Tibial nerve (tissue), 4 donors: ENCODE measurements at regions not wholly inside any gene's neighbourhood (a gene's known extent, or its start where the extent isn't known, plus 50 kb on each side); places are given as distances from the start of the nearest gene placed in this dataset.

Source experiments
- CTCF ChIP-seq, 5 experiments: fragments of 200-600 bp in 3 of 5; fragments of 450-650 bp in 2 of 5; sonication (generic) in 3 of 5; IDR thresholded peaks; one replicate each; pipeline ENCODE4 v1.5.1; 2016 to 2019; ENCODE audit warnings: antibody characterized with exemption in 5 of 5, mild to moderate bottlenecking in 3 of 5, moderate library complexity in 2 of 5
- EP300 ChIP-seq, 2 donors: sonication (generic); formaldehyde crosslinking; IDR thresholded peaks; one replicate each; pipeline ENCODE4 v1.6.1; 2017; ENCODE audit warnings: antibody characterized with exemption in 2 of 2, mild to moderate bottlenecking in 1 of 2
- POLR2A ChIP-seq, 2 donors: fragments of 450-650 bp; IDR thresholded peaks; one replicate each; pipeline ENCODE4 v1.6.1; 2017; ENCODE audit warnings: antibody characterized with exemption in 2 of 2, mild to moderate bottlenecking in 2 of 2, moderate library complexity in 2 of 2

DNA sequence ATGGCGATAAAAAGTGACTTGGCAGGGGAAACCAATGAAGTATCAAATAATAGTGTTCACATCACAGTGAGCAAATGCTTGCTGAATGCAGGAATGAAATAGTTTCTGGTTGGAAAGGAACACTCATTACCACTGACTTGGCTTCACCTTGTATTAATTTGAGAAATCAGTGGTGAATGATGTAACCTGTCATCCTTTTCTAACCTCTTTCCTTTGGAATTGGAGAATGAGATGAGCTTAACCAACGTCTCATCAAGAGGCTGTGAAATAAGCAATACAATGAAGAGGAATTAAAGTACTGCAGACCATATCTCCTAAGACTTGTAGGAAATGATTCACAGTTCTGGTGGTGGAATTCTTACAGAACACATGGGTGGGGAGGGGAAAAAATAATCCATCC lies 192.2 kb downstream of the DMAC1 start:
- TF ChIP-seq CTCF (IDR thresholded peaks at IDR 0.05) (no peak), POLR2A (IDR thresholded peaks at IDR 0.05) (no peak), EP300 (IDR thresholded peaks at IDR 0.05) (no peak)
